ENCODE measurements at regions not wholly inside any gene's neighbourhood (a gene's known extent, or its start where the extent isn't known, plus 50 kb on each side); places are given as distances from the start of the nearest gene placed in this dataset.

DNA sequence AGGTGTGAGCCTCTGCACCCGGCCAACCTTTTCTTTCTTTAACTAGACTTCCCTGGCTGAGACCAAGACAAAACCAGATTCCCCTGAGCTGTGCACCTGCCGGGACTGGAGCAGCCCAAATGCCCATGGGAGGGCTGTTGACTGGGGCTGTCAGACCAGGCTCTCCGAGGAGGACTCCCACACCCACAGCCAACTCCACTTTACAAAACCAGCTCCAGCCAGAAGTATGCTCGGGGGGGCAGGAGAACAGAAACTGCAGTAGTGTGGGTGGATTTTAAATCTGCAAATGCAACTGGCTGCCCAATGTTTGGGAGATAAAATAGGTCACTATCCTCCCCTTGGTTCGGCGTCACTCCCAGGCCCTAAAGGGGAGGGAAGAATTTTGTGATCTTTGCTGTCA lies 78.5 kb downstream of the VCPKMT start:
- peak overlapping the region; percentile 45 for H3K9ac ChIP-seq (ENCODE audit: low read length)
- no peak for DNase-seq (ENCODE audit: low read depth)
- peak overlapping the region; percentile 12 for H3K27ac Mint-ChIP-seq (ENCODE audit: unreplicated experiment)

DNA sequence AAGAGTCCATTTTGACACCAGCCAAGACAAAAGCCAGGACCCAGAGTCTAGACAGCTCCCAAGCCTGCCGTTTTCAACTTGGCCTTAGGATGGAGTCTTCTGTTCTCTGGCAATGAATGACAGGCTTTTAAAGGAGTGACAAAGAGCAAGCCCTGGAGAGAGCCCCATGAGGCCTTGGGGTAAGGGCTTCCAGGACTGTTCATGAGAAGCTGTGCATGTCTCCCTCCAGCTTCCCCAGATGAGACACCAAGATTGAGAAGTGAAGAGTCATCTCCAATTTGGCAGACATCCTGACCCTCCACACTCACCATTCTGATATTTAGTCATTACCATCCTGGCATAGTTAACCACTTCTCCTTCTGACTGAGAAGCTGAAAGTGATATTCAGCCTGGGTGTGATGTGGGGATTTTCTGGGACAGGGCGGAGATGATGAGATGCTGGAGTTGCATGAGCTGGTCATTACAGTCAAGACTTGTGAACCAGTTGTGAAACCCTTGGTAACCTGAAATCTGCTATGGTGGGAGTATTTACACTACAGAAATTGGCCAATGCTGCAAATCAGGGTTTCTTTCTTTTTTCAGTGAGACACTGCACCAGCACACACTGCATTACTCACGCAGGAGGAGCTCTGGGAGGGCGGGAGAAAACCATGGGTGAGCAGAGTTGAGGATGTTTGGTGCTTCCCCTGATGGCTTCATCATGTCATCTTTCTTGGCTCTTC lies 77.8 kb downstream of the VCPKMT start:
- peak overlapping the region; percentile 35 for H3K4me2 ChIP-seq (ENCODE audit: low read length)
- no peak overlapping the region for H3K4me3 ChIP-seq (ENCODE audit: insufficient read depth, low read depth, low read length)
- no peaks in the 10 kb centered on the region for H3K36me3 ChIP-seq (ENCODE audit: insufficient read depth, low read length)
- Mint-ChIP-seq H3K4me3 (ENCODE audit: unreplicated experiment) (no peak overlapping the region), H3K4me1 (ENCODE audit: low read depth, unreplicated experiment) (peaks cover 26% of the 10 kb centered on the region), H3K36me3 (ENCODE audit: low read depth, unreplicated experiment) (no peaks in the 10 kb centered on the region), H3K27me3 (ENCODE audit: low read depth, unreplicated experiment) (peaks cover 4% of the 10 kb centered on the region), H3K9me3 (ENCODE audit: unreplicated experiment) (peaks cover 6% of the 10 kb centered on the region), H3K27ac (ENCODE audit: unreplicated experiment) (peak overlapping the region; percentile 60)
- peak; percentile 77 for FAIRE-seq
- H2AFZ ChIP-seq (ENCODE audit: low read depth, low read length), result no peak overlapping the region
- peaks cover 35% of the 10 kb centered on the region for H3K4me1 ChIP-seq (ENCODE audit: insufficient read depth, low read length)
- TF ChIP-seq, protein P1, sequence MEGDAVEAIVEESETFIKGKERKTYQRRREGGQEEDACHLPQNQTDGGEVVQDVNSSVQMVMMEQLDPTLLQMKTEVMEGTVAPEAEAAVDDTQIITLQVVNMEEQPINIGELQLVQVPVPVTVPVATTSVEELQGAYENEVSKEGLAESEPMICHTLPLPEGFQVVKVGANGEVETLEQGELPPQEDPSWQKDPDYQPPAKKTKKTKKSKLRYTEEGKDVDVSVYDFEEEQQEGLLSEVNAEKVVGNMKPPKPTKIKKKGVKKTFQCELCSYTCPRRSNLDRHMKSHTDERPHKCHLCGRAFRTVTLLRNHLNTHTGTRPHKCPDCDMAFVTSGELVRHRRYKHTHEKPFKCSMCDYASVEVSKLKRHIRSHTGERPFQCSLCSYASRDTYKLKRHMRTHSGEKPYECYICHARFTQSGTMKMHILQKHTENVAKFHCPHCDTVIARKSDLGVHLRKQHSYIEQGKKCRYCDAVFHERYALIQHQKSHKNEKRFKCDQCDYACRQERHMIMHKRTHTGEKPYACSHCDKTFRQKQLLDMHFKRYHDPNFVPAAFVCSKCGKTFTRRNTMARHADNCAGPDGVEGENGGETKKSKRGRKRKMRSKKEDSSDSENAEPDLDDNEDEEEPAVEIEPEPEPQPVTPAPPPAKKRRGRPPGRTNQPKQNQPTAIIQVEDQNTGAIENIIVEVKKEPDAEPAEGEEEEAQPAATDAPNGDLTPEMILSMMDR (IDR thresholded peaks at IDR 0.05; ENCODE audit: insufficient read depth, low read depth, low read length), result no peak
- TF ChIP-seq EZH2 (IDR thresholded peaks at IDR 0.05; ENCODE audit: insufficient read depth, low read length), result no peak
- H3K27ac ChIP-seq (ENCODE audit: low read depth, low read length), result peak overlapping the region; percentile 75
- H3K27me3 ChIP-seq (ENCODE audit: insufficient read depth, low read length), result no peaks in the 10 kb centered on the region
- no peaks in the 10 kb centered on the region for H3K79me2 ChIP-seq (ENCODE audit: insufficient read depth, low read length)
- peak; percentile 95 for DNase-seq (ENCODE audit: low read depth)
- peak overlapping the region; percentile 45 for H3K9ac ChIP-seq (ENCODE audit: low read length)
- no peaks in the 10 kb centered on the region for H4K20me1 ChIP-seq (ENCODE audit: insufficient read depth, low read length)
- H3K9me3 ChIP-seq (ENCODE audit: insufficient read depth, low read depth, low read length), result no peaks in the 10 kb centered on the region

More for the DNA sequence above, 78.5 kb downstream of the VCPKMT start:
- no peak overlapping the region for H3K4me3 ChIP-seq (ENCODE audit: insufficient read depth, low read depth, low read length)
- H3K27ac ChIP-seq (ENCODE audit: low read depth, low read length), result peak overlapping the region; percentile 75
- no peaks in the 10 kb centered on the region for H3K36me3 ChIP-seq (ENCODE audit: insufficient read depth, low read length)
- no peaks in the 10 kb centered on the region for H3K27me3 ChIP-seq (ENCODE audit: insufficient read depth, low read length)
- H3K4me2 ChIP-seq (ENCODE audit: low read length), result peak overlapping the region; percentile 35
- no peak overlapping the region for H2AFZ ChIP-seq (ENCODE audit: low read depth, low read length)
- no peaks in the 10 kb centered on the region for H4K20me1 ChIP-seq (ENCODE audit: insufficient read depth, low read length)
- H3K9me3 ChIP-seq (ENCODE audit: insufficient read depth, low read depth, low read length), result no peaks in the 10 kb centered on the region
- TF ChIP-seq EZH2 (IDR thresholded peaks at IDR 0.05; ENCODE audit: insufficient read depth, low read length), result no peak
- TF ChIP-seq, protein P1 (IDR thresholded peaks at IDR 0.05; ENCODE audit: insufficient read depth, low read depth, low read length), result no peak
- H3K4me1 ChIP-seq (ENCODE audit: insufficient read depth, low read length), result peaks cover 35% of the 10 kb centered on the region
- H3K4me3 Mint-ChIP-seq (ENCODE audit: unreplicated experiment), result no peak overlapping the region
- H3K9me3 Mint-ChIP-seq (ENCODE audit: unreplicated experiment), result peaks cover 6% of the 10 kb centered on the region
- H3K36me3 Mint-ChIP-seq (ENCODE audit: low read depth, unreplicated experiment), result no peaks in the 10 kb centered on the region
- no peak for FAIRE-seq
- no peaks in the 10 kb centered on the region for H3K79me2 ChIP-seq (ENCODE audit: insufficient read depth, low read length)
- peaks cover 26% of the 10 kb centered on the region for H3K4me1 Mint-ChIP-seq (ENCODE audit: low read depth, unreplicated experiment)
- peaks cover 4% of the 10 kb centered on the region for H3K27me3 Mint-ChIP-seq (ENCODE audit: low read depth, unreplicated experiment)

DNA sequence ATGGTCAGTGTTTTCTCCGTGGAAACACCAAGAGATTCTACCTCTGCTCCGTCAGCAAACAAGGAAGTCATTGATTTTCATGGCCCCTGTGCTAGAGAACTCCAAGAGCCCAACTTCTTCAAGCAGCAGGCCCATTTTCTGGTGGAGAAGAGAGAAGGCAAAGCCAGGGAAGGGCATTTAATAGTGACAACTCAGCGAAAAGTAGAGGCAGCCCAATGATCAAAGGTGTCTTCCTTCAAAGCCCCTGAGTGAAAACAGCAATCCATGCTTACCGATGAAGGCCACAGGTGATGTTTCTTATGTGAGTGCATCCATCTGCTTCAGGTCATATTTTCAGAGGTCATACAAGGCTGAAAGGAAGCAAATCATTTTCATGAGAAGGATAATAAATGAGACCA lies 77.3 kb downstream of the VCPKMT start:
- Histone ChIP-seq H4K20me1 (ENCODE audit: insufficient read depth, low read length) (no peaks in the 10 kb centered on the region), H3K4me1 (ENCODE audit: insufficient read depth, low read length) (peaks cover 35% of the 10 kb centered on the region), H3K9me3 (ENCODE audit: insufficient read depth, low read depth, low read length) (no peaks in the 10 kb centered on the region), H3K27me3 (ENCODE audit: insufficient read depth, low read length) (no peaks in the 10 kb centered on the region), H3K4me2 (ENCODE audit: low read length) (peak overlapping the region; percentile 35), H3K4me3 (ENCODE audit: insufficient read depth, low read depth, low read length) (no peak overlapping the region), H3K36me3 (ENCODE audit: insufficient read depth, low read length) (no peaks in the 10 kb centered on the region), H3K9ac (ENCODE audit: low read length) (peak overlapping the region; percentile 35), H2AFZ (ENCODE audit: low read depth, low read length) (no peak overlapping the region), H3K79me2 (ENCODE audit: insufficient read depth, low read length) (no peaks in the 10 kb centered on the region), H3K27ac (ENCODE audit: low read depth, low read length) (peak overlapping the region; percentile 75)
- Mint-ChIP-seq H3K4me1 (ENCODE audit: low read depth, unreplicated experiment) (peaks cover 26% of the 10 kb centered on the region), H3K27me3 (ENCODE audit: low read depth, unreplicated experiment) (peaks cover under 1% of the 10 kb centered on the region), H3K4me3 (ENCODE audit: unreplicated experiment) (no peak overlapping the region), H3K36me3 (ENCODE audit: low read depth, unreplicated experiment) (no peaks in the 10 kb centered on the region), H3K9me3 (ENCODE audit: unreplicated experiment) (peaks cover 5% of the 10 kb centered on the region), H3K27ac (ENCODE audit: unreplicated experiment) (peak overlapping the region; percentile 34)
- no peak for TF ChIP-seq EZH2 (IDR thresholded peaks at IDR 0.05; ENCODE audit: insufficient read depth, low read length)
- TF ChIP-seq, protein P1 (IDR thresholded peaks at IDR 0.05; ENCODE audit: insufficient read depth, low read depth, low read length), result no peak
- DNase-seq (ENCODE audit: low read depth) (no peak), FAIRE-seq (no peak)

Measured in astrocyte (in vitro differentiated cells and primary cell).